HG03159 (cell line): ENCODE measurements at regions not wholly inside any gene's neighbourhood (a gene's known extent, or its start where the extent isn't known, plus 50 kb on each side); places are given as distances from the start of the nearest gene placed in this dataset.

Experiments used
- ATAC-seq: cut with Tn5 transposase; IDR thresholded peaks from one replicate; pipeline ENCODE4 v1.9.1; 2021; ENCODE audit warnings: mild to moderate bottlenecking, moderate library complexity; ENCODE audit not compliant: unreplicated experiment

- no peak for ATAC-seq
Observed at GRCh38 chr13:90776051-90776748, 571.3 kb upstream of the MIR17HG start.

GRCh38 chr13:90783273-90783672, 564.2 kb upstream of the MIR17HG start:
- no peak for ATAC-seq

- ATAC-seq: no peak
Observed at GRCh38 chr13:90787007-90787406, 560.5 kb upstream of the MIR17HG start.

GRCh38 chr13:90792335-90792734, 555.2 kb upstream of the MIR17HG start:
- no peak for ATAC-seq

- no peak for ATAC-seq
Observed at GRCh38 chr13:90793261-90793820, 554.1 kb upstream of the MIR17HG start.

GRCh38 chr13:90796474-90796873, 551.0 kb upstream of the MIR17HG start:
- no peak for ATAC-seq

GRCh38 chr13:90797335-90797734, 550.2 kb upstream of the MIR17HG start:
- ATAC-seq: no peak

- ATAC-seq: no peak
Observed at GRCh38 chr13:90798381-90798780, 549.1 kb upstream of the MIR17HG start.

GRCh38 chr13:90800082-90800746, 547.3 kb upstream of the MIR17HG start:
- no peak for ATAC-seq

- ATAC-seq: no peak
Observed at GRCh38 chr13:90801621-90802020, 545.9 kb upstream of the MIR17HG start.

- ATAC-seq: no peak
Observed at GRCh38 chr13:90803210-90803609, 544.3 kb upstream of the MIR17HG start.

- ATAC-seq: no peak
Observed at GRCh38 chr13:90806016-90806615, 541.4 kb upstream of the MIR17HG start.

GRCh38 chr13:90806892-90807291, 540.6 kb upstream of the MIR17HG start:
- ATAC-seq: no peak

- ATAC-seq: no peak
Observed at GRCh38 chr13:90808838-90809237, 538.6 kb upstream of the MIR17HG start.

- no peak for ATAC-seq
Observed at GRCh38 chr13:90824032-90824431, 523.5 kb upstream of the MIR17HG start.

- ATAC-seq: no peak
Observed at GRCh38 chr13:90826688-90827087, 520.8 kb upstream of the MIR17HG start.

- no peak for ATAC-seq
Observed at GRCh38 chr13:90830782-90831181, 516.7 kb upstream of the MIR17HG start.

GRCh38 chr13:90833951-90834350, 513.5 kb upstream of the MIR17HG start:
- no peak for ATAC-seq

- no peak for ATAC-seq
Observed at GRCh38 chr13:90834700-90835099, 512.8 kb upstream of the MIR17HG start.

GRCh38 chr13:90835826-90836225, 511.7 kb upstream of the MIR17HG start:
- no peak for ATAC-seq

- ATAC-seq: no peak
Observed at GRCh38 chr13:90838317-90838960, 509.0 kb upstream of the MIR17HG start.
